ENCODE measurements at regions not wholly inside any gene's neighbourhood (a gene's known extent, or its start where the extent isn't known, plus 50 kb on each side); places are given as distances from the start of the nearest gene placed in this dataset.

DNA sequence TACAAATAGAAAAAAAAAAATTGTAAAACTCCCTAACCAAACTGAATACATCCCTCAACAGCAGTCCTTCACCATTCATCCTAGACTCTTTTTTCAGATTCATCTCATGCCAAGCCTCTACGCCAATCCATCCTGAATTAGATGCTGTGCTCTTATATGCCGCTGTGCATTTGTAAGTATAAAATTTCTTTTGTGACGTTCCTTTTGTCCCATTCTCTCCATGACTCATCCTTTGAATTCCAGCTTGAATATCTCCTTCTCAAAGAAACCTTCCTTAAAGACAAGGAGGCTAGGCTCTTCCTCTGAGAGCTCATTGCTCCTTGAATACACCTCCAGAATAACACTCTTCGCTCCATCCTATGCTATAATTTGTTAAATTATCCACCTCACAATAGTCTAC is 359.2 kb downstream of the RMST start:
- Histone ChIP-seq H3K27ac (ENCODE audit: low read depth, low read length, poor library complexity, severe bottlenecking) (no peak overlapping the region), H3K36me3 (ENCODE audit: insufficient read depth, low read length) (no peaks in the 10 kb centered on the region), H3K9me2 (ENCODE audit: low read depth, low read length) (no peaks in the 10 kb centered on the region), H4K20me1 (ENCODE audit: insufficient read depth, low read length) (no peaks in the 10 kb centered on the region), H3K4me2 (ENCODE audit: low read length) (no peak overlapping the region), H3F3A (ENCODE audit: insufficient read depth, low read length) (no peaks in the 10 kb centered on the region), H3K27me3 (ENCODE audit: insufficient read depth, low read length) (no peaks in the 10 kb centered on the region), H3K79me2 (ENCODE audit: insufficient read depth, low read length) (no peaks in the 10 kb centered on the region), H3K9me3 (ENCODE audit: low read length) (no peaks in the 10 kb centered on the region), H3K4me3 (ENCODE audit: low read depth, low read length, poor library complexity, severe bottlenecking) (no peak overlapping the region), H2AFZ (ENCODE audit: low read length) (no peak overlapping the region), H3K9ac (ENCODE audit: low read length) (no peak overlapping the region), H3K4me1 (ENCODE audit: insufficient read depth, low read length, severe bottlenecking) (no peaks in the 10 kb centered on the region)
- TF ChIP-seq CTCF (IDR thresholded peaks at IDR 0.05; ENCODE audit: low read length) (no peak), EZH2 (IDR thresholded peaks at IDR 0.05; ENCODE audit: borderline replicate concordance, low read length) (no peak)

GRCh38 chr12:97835541-97835940 is 372.9 kb downstream of the RMST start:
- H3K9me3 ChIP-seq (ENCODE audit: low read length), result no peaks in the 10 kb centered on the region
- H2AFZ ChIP-seq (ENCODE audit: low read length), result no peak overlapping the region
- H4K20me1 ChIP-seq (ENCODE audit: insufficient read depth, low read length), result no peaks in the 10 kb centered on the region
- H3K27me3 ChIP-seq (ENCODE audit: insufficient read depth, low read length), result no peaks in the 10 kb centered on the region
- H3F3A ChIP-seq (ENCODE audit: insufficient read depth, low read length), result no peaks in the 10 kb centered on the region
- H3K4me2 ChIP-seq (ENCODE audit: low read length), result no peak overlapping the region
- no peaks in the 10 kb centered on the region for H3K36me3 ChIP-seq (ENCODE audit: insufficient read depth, low read length)
- no peaks in the 10 kb centered on the region for H3K9me2 ChIP-seq (ENCODE audit: low read depth, low read length)
- TF ChIP-seq EZH2 (IDR thresholded peaks at IDR 0.05; ENCODE audit: borderline replicate concordance, low read length), result no peak
- TF ChIP-seq CTCF (IDR thresholded peaks at IDR 0.05; ENCODE audit: low read length), result no peak
- H3K4me1 ChIP-seq (ENCODE audit: insufficient read depth, low read length, severe bottlenecking), result no peaks in the 10 kb centered on the region
- no peaks in the 10 kb centered on the region for H3K79me2 ChIP-seq (ENCODE audit: insufficient read depth, low read length)
- no peak overlapping the region for H3K4me3 ChIP-seq (ENCODE audit: low read depth, low read length, poor library complexity, severe bottlenecking)
- no peak overlapping the region for H3K9ac ChIP-seq (ENCODE audit: low read length)
- H3K27ac ChIP-seq (ENCODE audit: low read depth, low read length, poor library complexity, severe bottlenecking), result no peak overlapping the region

GRCh38 chr12:97837401-97837800 is 374.8 kb downstream of the RMST start:
- Histone ChIP-seq H3K9ac (ENCODE audit: low read length) (no peak overlapping the region), H3K27me3 (ENCODE audit: insufficient read depth, low read length) (no peaks in the 10 kb centered on the region), H3K36me3 (ENCODE audit: insufficient read depth, low read length) (no peaks in the 10 kb centered on the region), H3K9me3 (ENCODE audit: low read length) (no peaks in the 10 kb centered on the region), H3K27ac (ENCODE audit: low read depth, low read length, poor library complexity, severe bottlenecking) (no peak overlapping the region), H3K9me2 (ENCODE audit: low read depth, low read length) (no peaks in the 10 kb centered on the region), H3F3A (ENCODE audit: insufficient read depth, low read length) (no peaks in the 10 kb centered on the region), H3K4me3 (ENCODE audit: low read depth, low read length, poor library complexity, severe bottlenecking) (no peak overlapping the region), H3K4me2 (ENCODE audit: low read length) (no peak overlapping the region), H4K20me1 (ENCODE audit: insufficient read depth, low read length) (no peaks in the 10 kb centered on the region), H3K4me1 (ENCODE audit: insufficient read depth, low read length, severe bottlenecking) (no peaks in the 10 kb centered on the region), H2AFZ (ENCODE audit: low read length) (no peak overlapping the region), H3K79me2 (ENCODE audit: insufficient read depth, low read length) (no peaks in the 10 kb centered on the region)
- TF ChIP-seq CTCF (IDR thresholded peaks at IDR 0.05; ENCODE audit: low read length), result no peak
- no peak for TF ChIP-seq EZH2 (IDR thresholded peaks at IDR 0.05; ENCODE audit: borderline replicate concordance, low read length)
